Transverse colon (tissue), 4 donors: ENCODE measurements at regions not wholly inside any gene's neighbourhood (a gene's known extent, or its start where the extent isn't known, plus 50 kb on each side); places are given as distances from the start of the nearest gene placed in this dataset.

Experiments
- POLR2AphosphoS5 ChIP-seq, 3 donors: sonication (generic); formaldehyde crosslinking; IDR thresholded peaks; one replicate each; pipeline ENCODE4 v1.6.1; 2016; ENCODE audit warnings: antibody characterized with exemption in 3 of 3
- TF ChIP-seq, protein P1 (sequence below), 5 experiments: fragments of 200-600 bp in 3 of 5; fragments of 450-650 bp in 2 of 5; sonication (generic) in 3 of 5; IDR thresholded peaks; 1 replicate in 2 of 5; 2 replicates in 3 of 5; pipeline ENCODE4 v1.5.1; 2016 to 2017; ENCODE audit warnings: antibody characterized with exemption in 5 of 5, inconsistent platforms in 3 of 5, mild to moderate bottlenecking in 2 of 5, moderate library complexity in 1 of 5

DNA sequence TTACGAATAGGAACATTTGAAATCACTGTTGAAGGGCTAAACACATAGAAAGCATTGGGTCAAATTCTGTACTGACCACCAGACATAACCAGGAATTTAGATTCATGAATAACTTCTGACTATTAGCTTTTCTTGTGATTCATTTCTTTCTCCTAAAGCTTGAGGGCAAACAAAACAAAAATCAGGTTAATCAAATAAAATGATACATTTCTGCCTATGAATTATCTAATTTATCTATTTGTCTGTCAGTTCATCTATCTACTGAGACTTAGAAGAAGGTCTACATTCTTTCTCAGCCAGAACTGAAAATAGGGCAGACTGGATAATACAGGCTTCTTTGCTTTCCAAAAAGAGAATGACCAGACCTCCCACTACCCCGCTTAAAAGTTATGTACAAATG, 65.9 kb upstream of the ST3GAL6 start:
- no peak for TF ChIP-seq POLR2AphosphoS5 (IDR thresholded peaks at IDR 0.05)
- TF ChIP-seq, protein P1, sequence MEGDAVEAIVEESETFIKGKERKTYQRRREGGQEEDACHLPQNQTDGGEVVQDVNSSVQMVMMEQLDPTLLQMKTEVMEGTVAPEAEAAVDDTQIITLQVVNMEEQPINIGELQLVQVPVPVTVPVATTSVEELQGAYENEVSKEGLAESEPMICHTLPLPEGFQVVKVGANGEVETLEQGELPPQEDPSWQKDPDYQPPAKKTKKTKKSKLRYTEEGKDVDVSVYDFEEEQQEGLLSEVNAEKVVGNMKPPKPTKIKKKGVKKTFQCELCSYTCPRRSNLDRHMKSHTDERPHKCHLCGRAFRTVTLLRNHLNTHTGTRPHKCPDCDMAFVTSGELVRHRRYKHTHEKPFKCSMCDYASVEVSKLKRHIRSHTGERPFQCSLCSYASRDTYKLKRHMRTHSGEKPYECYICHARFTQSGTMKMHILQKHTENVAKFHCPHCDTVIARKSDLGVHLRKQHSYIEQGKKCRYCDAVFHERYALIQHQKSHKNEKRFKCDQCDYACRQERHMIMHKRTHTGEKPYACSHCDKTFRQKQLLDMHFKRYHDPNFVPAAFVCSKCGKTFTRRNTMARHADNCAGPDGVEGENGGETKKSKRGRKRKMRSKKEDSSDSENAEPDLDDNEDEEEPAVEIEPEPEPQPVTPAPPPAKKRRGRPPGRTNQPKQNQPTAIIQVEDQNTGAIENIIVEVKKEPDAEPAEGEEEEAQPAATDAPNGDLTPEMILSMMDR (IDR thresholded peaks at IDR 0.05): no peak
